Ishikawa (cell line): ENCODE measurements at regions not wholly inside any gene's neighbourhood (a gene's known extent, or its start where the extent isn't known, plus 50 kb on each side); places are given as distances from the start of the nearest gene placed in this dataset.

ENCODE experiments used
- CEBPB ChIP-seq: IDR thresholded peaks from 2 replicates; pipeline ENCODE4 v1.6.1; 2012
- CREB1 ChIP-seq: IDR thresholded peaks from 2 replicates; pipeline ENCODE4 v1.6.1; 2012; ENCODE audit warnings: low read depth
- EGR1 ChIP-seq: IDR thresholded peaks from 2 replicates; pipeline ENCODE4 v1.6.1; 2012
- EP300 ChIP-seq: IDR thresholded peaks from 2 replicates; pipeline ENCODE4 v1.6.1; 2012; ENCODE audit warnings: borderline replicate concordance
- FOXM1 ChIP-seq: IDR thresholded peaks from 2 replicates; pipeline ENCODE4 v1.6.1; 2012; ENCODE audit warnings: low read depth, borderline replicate concordance
- MAX ChIP-seq: IDR thresholded peaks from 2 replicates; pipeline ENCODE4 v1.6.1; 2012
- NFIC ChIP-seq: IDR thresholded peaks from 2 replicates; pipeline ENCODE4 v1.6.1; 2012
- RAD21 ChIP-seq: IDR thresholded peaks from 2 replicates; pipeline ENCODE4 v1.6.1; 2012; ENCODE audit warnings: low read depth
- REST ChIP-seq: IDR thresholded peaks from 2 replicates; pipeline ENCODE4 v1.6.1; 2012; ENCODE audit warnings: low read depth, mild to moderate bottlenecking
- TAF1 ChIP-seq: IDR thresholded peaks from 2 replicates; pipeline ENCODE4 v1.6.1; 2012; ENCODE audit warnings: low read depth, mild to moderate bottlenecking
- TCF12 ChIP-seq: IDR thresholded peaks from 2 replicates; pipeline ENCODE4 v1.6.1; 2012; ENCODE audit warnings: low read depth
- TEAD4 ChIP-seq: IDR thresholded peaks from 2 replicates; pipeline ENCODE4 v1.6.1; 2012
- USF1 ChIP-seq: IDR thresholded peaks from 2 replicates; pipeline ENCODE4 v1.6.1; 2012
- YY1 ChIP-seq: IDR thresholded peaks from 2 replicates; pipeline ENCODE4 v1.6.1; 2012; ENCODE audit warnings: low read depth
- ZBTB7A ChIP-seq: IDR thresholded peaks from 2 replicates; pipeline ENCODE4 v1.6.1; 2012; ENCODE audit warnings: low read depth

GRCh38 chr1:148379697-148380096 lies 103.4 kb downstream of the PPIAL4G start:
- no peak for TF ChIP-seq REST
- TF ChIP-seq NFIC, result no peak
- TF ChIP-seq CEBPB, result no peak
- TF ChIP-seq CREB1, result no peak
- TF ChIP-seq TCF12, result no peak
- TF ChIP-seq MAX, result no peak
- no peak for TF ChIP-seq EP300
- TF ChIP-seq ZBTB7A, result no peak
- TF ChIP-seq USF1, result no peak
- no peak for TF ChIP-seq TEAD4
- TF ChIP-seq YY1, result no peak
- TF ChIP-seq TAF1, result no peak
- TF ChIP-seq EGR1, result no peak

- TF ChIP-seq FOXM1 (no peak), TAF1 (no peak), RAD21 (no peak), CEBPB (no peak)
Measured at GRCh38 chr1:148379170-148379500, 104.0 kb downstream of the PPIAL4G start.

GRCh38 chr1:148374101-148374500 lies 109.0 kb downstream of the PPIAL4G start:
- no peak for TF ChIP-seq REST

GRCh38 chr1:148373192-148373925 lies 109.7 kb downstream of the PPIAL4G start:
- TF ChIP-seq RAD21 (no peak), FOXM1 (no peak), CREB1 (no peak), YY1 (no peak), NFIC (no peak), EP300 (no peak), USF1 (no peak), CEBPB (no peak), ZBTB7A (no peak), TAF1 (no peak), TEAD4 (no peak)

- TF ChIP-seq YY1 (no peak), ZBTB7A (no peak), TAF1 (no peak), CREB1 (no peak), NFIC (no peak), MAX (no peak), RAD21 (no peak), REST (no peak), EGR1 (no peak), USF1 (no peak), EP300 (no peak), CEBPB (no peak), TEAD4 (no peak), TCF12 (no peak), FOXM1 (no peak)
Measured at GRCh38 chr1:148372731-148373130, 110.4 kb downstream of the PPIAL4G start.
